ENCODE measurements at regions not wholly inside any gene's neighbourhood (a gene's known extent, or its start where the extent isn't known, plus 50 kb on each side); places are given as distances from the start of the nearest gene placed in this dataset.

GRCh38 chr1:80278936-80279335 is 1272.4 kb upstream of the ADGRL4 start:
- Histone ChIP-seq H3K4me3 (no peak overlapping the region), H3K27ac (no peak overlapping the region), H3K27me3 (replicated peaks; ENCODE audit: insufficient read depth) (no peaks in the 10 kb centered on the region), H3K4me1 (replicated peaks) (no peaks in the 10 kb centered on the region), H3K36me3 (no peaks in the 10 kb centered on the region), H3K9me3 (no peaks in the 10 kb centered on the region)
- DNase-seq (ENCODE audit: low spot score), result no peak
- intact Hi-C loops (cut with DNase I), result no loop called here
- TF ChIP-seq POLR2A (IDR thresholded peaks at IDR 0.05) (no peak), POLR2AphosphoS5 (IDR thresholded peaks at IDR 0.05) (no peak), CTCF (IDR thresholded peaks at IDR 0.05) (no peak)

GRCh38 chr1:80274256-80274655 is 1267.7 kb upstream of the ADGRL4 start:
- no peak overlapping the region for H3K4me3 ChIP-seq
- no peak for TF ChIP-seq POLR2AphosphoS5 (IDR thresholded peaks at IDR 0.05)
- H3K4me1 ChIP-seq (replicated peaks), result no peaks in the 10 kb centered on the region
- 93% methylated on average over 4 of the region's 4 CpGs for WGBS
- intact Hi-C loops (cut with DNase I), result no loop called here
- no peaks in the 10 kb centered on the region for H3K9me3 ChIP-seq
- H3K27me3 ChIP-seq (replicated peaks; ENCODE audit: insufficient read depth), result no peaks in the 10 kb centered on the region
- DNase-seq (ENCODE audit: low spot score), result no peak
- H3K36me3 ChIP-seq, result no peaks in the 10 kb centered on the region
- H3K27ac ChIP-seq, result no peak overlapping the region

- 93% methylated on average over 2 of the region's 2 CpGs for WGBS
- TF ChIP-seq POLR2AphosphoS5 (IDR thresholded peaks at IDR 0.05) (no peak), POLR2A (IDR thresholded peaks at IDR 0.05) (no peak), CTCF (IDR thresholded peaks at IDR 0.05) (no peak)
- Histone ChIP-seq H3K27ac (no peak overlapping the region), H3K4me3 (no peak overlapping the region), H3K9me3 (no peaks in the 10 kb centered on the region), H3K4me1 (replicated peaks) (no peaks in the 10 kb centered on the region), H3K36me3 (no peaks in the 10 kb centered on the region), H3K27me3 (replicated peaks; ENCODE audit: insufficient read depth) (no peaks in the 10 kb centered on the region)
- intact Hi-C loops (cut with DNase I), result no loop called here
- no peak for DNase-seq (ENCODE audit: low spot score)
These were observed 1266.0 kb upstream of the ADGRL4 start for GRCh38 chr1:80272495-80272894.

GRCh38 chr1:80258659-80259058 is 1252.1 kb upstream of the ADGRL4 start:
- TF ChIP-seq CTCF (IDR thresholded peaks at IDR 0.05), result no peak
- no peak for TF ChIP-seq POLR2AphosphoS5 (IDR thresholded peaks at IDR 0.05)
- no peak for TF ChIP-seq POLR2A (IDR thresholded peaks at IDR 0.05)
- Histone ChIP-seq H3K36me3 (no peaks in the 10 kb centered on the region), H3K4me3 (no peak overlapping the region), H3K4me1 (replicated peaks) (no peaks in the 10 kb centered on the region), H3K9me3 (no peaks in the 10 kb centered on the region), H3K27ac (no peak overlapping the region), H3K27me3 (replicated peaks; ENCODE audit: insufficient read depth) (no peaks in the 10 kb centered on the region)
- no peak for DNase-seq (ENCODE audit: low spot score)
- WGBS, result 60% methylated on average over 1 of the region's 1 CpG
- intact Hi-C loops (cut with DNase I), result no loop called here

GRCh38 chr1:80251591-80251990 is 1245.1 kb upstream of the ADGRL4 start:
- no peak for DNase-seq (ENCODE audit: low spot score)
- Histone ChIP-seq H3K9me3 (no peaks in the 10 kb centered on the region), H3K27me3 (replicated peaks; ENCODE audit: insufficient read depth) (no peaks in the 10 kb centered on the region), H3K27ac (no peak overlapping the region), H3K4me3 (no peak overlapping the region), H3K4me1 (replicated peaks) (no peaks in the 10 kb centered on the region), H3K36me3 (no peaks in the 10 kb centered on the region)
- TF ChIP-seq POLR2AphosphoS5 (IDR thresholded peaks at IDR 0.05) (no peak), POLR2A (IDR thresholded peaks at IDR 0.05) (no peak), CTCF (IDR thresholded peaks at IDR 0.05) (no peak)
- 30% methylated on average over 1 of the region's 1 CpG for WGBS
- intact Hi-C loops (cut with DNase I), result no loop called here

All from prostate gland (tissue), 2 donors.